SK-N-SH (cell line): ENCODE measurements at regions not wholly inside any gene's neighbourhood (a gene's known extent, or its start where the extent isn't known, plus 50 kb on each side); places are given as distances from the start of the nearest gene placed in this dataset.

Experiments used
- CTCF ChIA-PET: fragments of 300-600, 350-600 bp; formaldehyde crosslinking; extraction: SDS; loops from one replicate; lab custom pipeline; 2021; lab: Yijun Ruan, JAX
- POLR2A ChIA-PET: fragments of 350-600 bp; sonication (Branson Sonifier 250); formaldehyde crosslinking; extraction: SDS; loops from one replicate; lab custom pipeline; 2020; ENCODE audit warnings: antibody characterized with exemption, inconsistent platforms; lab: Yijun Ruan, JAX
- DNase-seq: peaks from one replicate; pipeline ENCODE4 v3.0.0; 2012
- H2AFZ ChIP-seq: fragments of 200-600 bp; sonication (generic); 2 replicates; pipeline ENCODE4 v1.8.1; 2016; ENCODE audit warnings: antibody characterized with exemption, mild to moderate bottlenecking, low read depth
- H3F3A ChIP-seq: fragments of 200-600 bp; sonication (generic); replicated peaks from 2 replicates; pipeline ENCODE3; 2016; ENCODE audit warnings: antibody characterized with exemption, mild to moderate bottlenecking; ENCODE audit not compliant: insufficient read depth
- H3K27ac ChIP-seq, 2 experiments: fragments of 200-500 bp in 1 of 2; fragments of 200-600 bp in 1 of 2; sonication (Bioruptor generic) in 1 of 2; sonication (generic), shearing (Covaris generic) in 1 of 2; 2 replicates each; pipeline versions ENCODE4 v1.5.1 to v1.6.1; 2014 to 2016; ENCODE audit warnings: low read depth in 2 of 2, inconsistent platforms in 1 of 2, low read length in 1 of 2, mild to moderate bottlenecking in 1 of 2, mixed read lengths in 1 of 2
- H3K27me3 ChIP-seq: fragments of 200-600 bp; sonication (generic), shearing (Covaris generic); 2 replicates; pipeline ENCODE4 v1.6.1; 2016; ENCODE audit warnings: mixed run types; ENCODE audit not compliant: insufficient read depth
- H3K36me3 ChIP-seq, 2 experiments: fragments of 200-500 bp in 1 of 2; fragments of 200-600 bp in 1 of 2; sonication (Bioruptor generic) in 1 of 2; sonication (generic) in 1 of 2; replicated peaks in 1 of 2; 2 replicates each; pipeline versions ENCODE3 to v1.5.1; 2014 to 2016; ENCODE audit warnings: low read length in 1 of 2, mild to moderate bottlenecking in 1 of 2; ENCODE audit not compliant: insufficient read depth in 2 of 2, control insufficient read depth in 1 of 2
- H3K4me1 ChIP-seq, 2 experiments: fragments of 200-500 bp in 1 of 2; fragments of 200-600 bp in 1 of 2; sonication (Bioruptor generic) in 1 of 2; sonication (generic), shearing (Covaris generic) in 1 of 2; 2 replicates each; pipeline versions ENCODE4 v1.5.1 to v1.6.1; 2014 to 2016; ENCODE audit warnings: low read depth in 1 of 2, low read length in 1 of 2, mixed run types in 1 of 2; ENCODE audit not compliant: insufficient read depth in 2 of 2, control insufficient read depth in 1 of 2
- H3K4me2 ChIP-seq: fragments of 200-600 bp; sonication (generic), shearing (Covaris generic); 2 replicates; pipeline ENCODE4 v1.6.1; 2017; ENCODE audit warnings: mixed run types
- H3K4me3 ChIP-seq, 2 experiments: fragments of 200-500 bp in 1 of 2; fragments of 200-600 bp in 1 of 2; sonication (Bioruptor generic) in 1 of 2; sonication (generic), shearing (Covaris generic) in 1 of 2; 2 replicates each; pipeline versions ENCODE4 v1.5.1 to v1.8.1; 2014 to 2016; ENCODE audit warnings: low read depth in 2 of 2, inconsistent platforms in 1 of 2, low read length in 1 of 2, mild to moderate bottlenecking in 1 of 2, mixed read lengths in 1 of 2, moderate library complexity in 1 of 2
- H3K79me2 ChIP-seq: fragments of 200-600 bp; sonication (generic); 2 replicates; pipeline ENCODE4 v1.8.1; 2017; ENCODE audit warnings: mild to moderate bottlenecking; ENCODE audit not compliant: insufficient read depth
- H3K9ac ChIP-seq: fragments of 200-600 bp; sonication (generic); 2 replicates; pipeline ENCODE4 v1.6.1; 2017; ENCODE audit warnings: mixed run types
- H3K9me2 ChIP-seq: fragments of 200-600 bp; sonication (generic); 2 replicates; pipeline ENCODE4 v1.6.1; 2017; ENCODE audit warnings: mixed run types
- H3K9me3 ChIP-seq: fragments of 200-600 bp; sonication (generic); 2 replicates; pipeline ENCODE4 v1.6.1; 2017; ENCODE audit warnings: mixed run types, mild to moderate bottlenecking, moderate library complexity
- H4K20me1 ChIP-seq: fragments of 200-600 bp; sonication (generic); 2 replicates; pipeline ENCODE4 v1.6.1; 2017; ENCODE audit warnings: mild to moderate bottlenecking, mixed run types; ENCODE audit not compliant: insufficient read depth
- ELF1 ChIP-seq: IDR thresholded peaks from 2 replicates; pipeline ENCODE4 v1.4.0; 2012
- FOSL2 ChIP-seq: IDR thresholded peaks from 2 replicates; pipeline ENCODE4 v1.4.0; 2012; ENCODE audit warnings: low read depth, mild to moderate bottlenecking, moderate library complexity, borderline replicate concordance
- FOXJ3 ChIP-seq: sonication (generic); formaldehyde crosslinking; IDR thresholded peaks from 2 replicates; pipeline ENCODE4 v1.5.1; 2020; ENCODE audit warnings: mild to moderate bottlenecking, missing genetic modification reagents
- POLR2AphosphoS5 ChIP-seq: IDR thresholded peaks from 2 replicates; pipeline ENCODE4 v1.6.1; 2012; ENCODE audit warnings: low read depth, low read length
- RFX5 ChIP-seq: IDR thresholded peaks from 2 replicates; pipeline ENCODE4 v1.6.1; 2012; ENCODE audit warnings: mild to moderate bottlenecking, improper control_type of control experiment, low read length
- RXRA ChIP-seq: IDR thresholded peaks from 2 replicates; pipeline ENCODE4 v1.4.0; 2012; ENCODE audit warnings: low read depth, mild to moderate bottlenecking, borderline replicate concordance
- TCF12 ChIP-seq: IDR thresholded peaks from 2 replicates; pipeline ENCODE4 v1.4.0; 2012
- USF1 ChIP-seq: IDR thresholded peaks from 2 replicates; pipeline ENCODE4 v1.4.0; 2012; ENCODE audit warnings: low read depth, borderline replicate concordance
- ZBTB33 ChIP-seq: IDR thresholded peaks from 2 replicates; pipeline ENCODE4 v1.4.0; 2012; ENCODE audit warnings: low read depth, borderline replicate concordance
- WGBS: methylation state at CpG from one replicate; pipeline ENCODE4 v1.1.6; 2017; ENCODE audit warnings: low lambda C conversion rate; 5-methylcytosine and 5-hydroxymethylcytosine counted together

GRCh38 chr12:3417113-3417512 is 73.9 kb upstream of the PRMT8 start:
- no peaks in the 10 kb centered on the region for H3F3A ChIP-seq
- peaks cover 5% of the 10 kb centered on the region for H3K27me3 ChIP-seq
- H3K9me3 ChIP-seq, result no peaks in the 10 kb centered on the region
- no peaks in the 10 kb centered on the region for H4K20me1 ChIP-seq
- DNase-seq, result no peak
- 14% methylated on average over 3 of the region's 3 CpGs for WGBS
- CTCF ChIA-PET, result interaction anchor here (1.0 to 2.2 kb wide), 2 partner anchors 117 to 386 kb away, joined by 3 to 7 read pairs; no protein-coding TSS in a partner anchor
- POLR2A ChIA-PET, result no interaction called here
- no peak overlapping the region for H2AFZ ChIP-seq
- no peaks in the 10 kb centered on the region for H3K9me2 ChIP-seq
- H3K36me3 ChIP-seq, result no peaks in the 10 kb centered on the region
- TF ChIP-seq TCF12 (no peak), FOSL2 (no peak), ELF1 (no peak), USF1 (no peak), RXRA (no peak), ZBTB33 (no peak)
- H3K9ac ChIP-seq, result no peak overlapping the region
- H3K4me1 ChIP-seq, result peaks cover 0 to 3% of the 10 kb centered on the region in 2 experiments; a peak in 1 of 4 replicates
- H3K79me2 ChIP-seq, result no peaks in the 10 kb centered on the region
- H3K4me3 ChIP-seq, result no peak overlapping the region
- no peak overlapping the region for H3K27ac ChIP-seq
- H3K4me2 ChIP-seq, result no peak overlapping the region

- WGBS, result 17% methylated on average over 3 of the region's 3 CpGs
- ChIA-PET POLR2A (no interaction called here), CTCF (interaction anchor here (1.0 to 2.2 kb wide), 2 partner anchors 118 to 386 kb away, joined by 3 to 7 read pairs; no protein-coding TSS in a partner anchor)
- no peaks in the 10 kb centered on the region for H3K36me3 ChIP-seq
- H4K20me1 ChIP-seq, result no peaks in the 10 kb centered on the region
- no peak for DNase-seq
- peaks cover 5% of the 10 kb centered on the region for H3K27me3 ChIP-seq
- no peak overlapping the region for H3K4me3 ChIP-seq
- no peak overlapping the region for H3K9ac ChIP-seq
- H3F3A ChIP-seq, result no peaks in the 10 kb centered on the region
- TF ChIP-seq RFX5, result no peak
- TF ChIP-seq RXRA, result no peak
- TF ChIP-seq FOXJ3, result no peak
- TF ChIP-seq POLR2AphosphoS5, result no peak
- TF ChIP-seq FOSL2, result no peak
- H3K9me3 ChIP-seq, result no peaks in the 10 kb centered on the region
- H3K27ac ChIP-seq, result no peak overlapping the region
- no peak overlapping the region for H3K4me2 ChIP-seq
- no peaks in the 10 kb centered on the region for H3K9me2 ChIP-seq
- no peak overlapping the region for H2AFZ ChIP-seq
- peaks cover 0 to 3% of the 10 kb centered on the region in 2 experiments; a peak in 1 of 4 replicates for H3K4me1 ChIP-seq
- no peaks in the 10 kb centered on the region for H3K79me2 ChIP-seq
These were observed 73.0 kb upstream of the PRMT8 start for GRCh38 chr12:3417937-3418462.
